Smooth muscle cell (in vitro differentiated cells): ENCODE measurements at regions not wholly inside any gene's neighbourhood (a gene's known extent, or its start where the extent isn't known, plus 50 kb on each side); places are given as distances from the start of the nearest gene placed in this dataset.

ENCODE experiments used
- DNase-seq: peaks from one replicate; lab custom pipeline; 2025; ENCODE audit not compliant: unreplicated experiment; lab: John Stamatoyannopoulos, UW
- H2AFZ ChIP-seq: fragments of 200-600 bp; sonication (generic); 2 replicates; pipeline ENCODE4 v1.6.0; 2016; ENCODE audit warnings: antibody characterized with exemption, low read depth, mild to moderate bottlenecking
- H3F3A ChIP-seq: fragments of 200-600 bp; sonication (generic); 2 replicates; pipeline ENCODE4 v1.6.0; 2017; ENCODE audit warnings: antibody characterized with exemption, low read depth
- H3K27ac ChIP-seq: fragments of 200-600 bp; sonication (generic); 2 replicates; pipeline ENCODE4 v1.5.1; 2016; ENCODE audit warnings: low read depth, mild to moderate bottlenecking
- H3K27me3 ChIP-seq: fragments of 200-600 bp; sonication (generic); 2 replicates; pipeline ENCODE4 v1.6.1; 2016; ENCODE audit warnings: low read depth, mild to moderate bottlenecking
- H3K36me3 ChIP-seq: fragments of 200-600 bp; sonication (generic); 2 replicates; pipeline ENCODE4 v1.5.1; 2016; ENCODE audit warnings: low read depth
- H3K4me1 ChIP-seq: fragments of 200-600 bp; sonication (generic); 2 replicates; pipeline ENCODE4 v1.5.1; 2016; ENCODE audit warnings: low read depth
- H3K4me2 ChIP-seq: fragments of 200-600 bp; sonication (generic); 2 replicates; pipeline ENCODE4 v1.6.0; 2016; ENCODE audit warnings: mild to moderate bottlenecking
- H3K4me3 ChIP-seq: fragments of 200-600 bp; sonication (generic); 2 replicates; pipeline ENCODE4 v1.5.1; 2016; ENCODE audit warnings: mild to moderate bottlenecking
- H3K79me2 ChIP-seq: fragments of 200-600 bp; sonication (generic); 2 replicates; pipeline ENCODE4 v1.6.0; 2016; ENCODE audit warnings: low read depth, mild to moderate bottlenecking
- H3K9ac ChIP-seq: fragments of 200-600 bp; sonication (generic); 2 replicates; pipeline ENCODE4 v1.6.0; 2016; ENCODE audit warnings: low read depth
- H3K9me3 ChIP-seq: fragments of 200-600 bp; sonication (generic); replicated peaks from 2 replicates; pipeline ENCODE4 v1.5.1; 2016; ENCODE audit warnings: low read depth
- H4K20me1 ChIP-seq: fragments of 200-600 bp; sonication (generic); 2 replicates; pipeline ENCODE4 v1.6.0; 2016; ENCODE audit warnings: low read depth
- WGBS: methylation state at CpG from one replicate; pipeline ENCODE4 v1.1.7; 2016; ENCODE audit warnings: low lambda C conversion rate; 5-methylcytosine and 5-hydroxymethylcytosine counted together
- TF ChIP-seq, protein P1 (sequence below): fragments of 200-600 bp; sonication (generic); IDR thresholded peaks from 2 replicates; pipeline ENCODE4 v1.5.1; 2017; ENCODE audit warnings: borderline replicate concordance, mild to moderate bottlenecking, antibody characterized with exemption; ENCODE audit not compliant: insufficient read depth, poor library complexity, severe bottlenecking

DNA sequence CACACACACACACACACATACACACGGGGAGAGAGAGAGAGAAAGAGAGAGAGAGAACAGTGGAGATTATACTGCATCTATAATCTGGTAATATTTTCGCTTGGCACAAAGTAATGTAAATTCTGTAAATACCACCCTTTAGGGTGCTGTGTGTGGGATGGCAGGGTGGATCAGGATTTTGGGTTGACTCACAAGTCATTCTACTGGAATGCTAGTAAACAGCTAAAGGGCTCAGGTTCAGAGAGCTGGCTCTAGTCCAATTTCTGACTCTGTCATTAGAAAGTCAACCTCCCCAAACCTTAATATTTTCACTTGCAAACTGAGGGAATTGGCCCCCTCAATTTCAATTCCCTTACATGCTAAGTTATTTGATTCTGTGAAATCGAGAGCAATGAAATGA is 308.3 kb downstream of the TSN start:
- Histone ChIP-seq H3K27me3 (peaks cover 4% of the 10 kb centered on the region), H3K79me2 (no peaks in the 10 kb centered on the region), H3F3A (no peaks in the 10 kb centered on the region), H3K27ac (no peak overlapping the region), H3K4me3 (no peak overlapping the region), H3K36me3 (no peaks in the 10 kb centered on the region), H4K20me1 (no peaks in the 10 kb centered on the region), H3K4me2 (no peak overlapping the region), H3K9ac (no peak overlapping the region), H3K4me1 (no peaks in the 10 kb centered on the region), H3K9me3 (no peaks in the 10 kb centered on the region), H2AFZ (no peak overlapping the region)
- TF ChIP-seq, protein P1, sequence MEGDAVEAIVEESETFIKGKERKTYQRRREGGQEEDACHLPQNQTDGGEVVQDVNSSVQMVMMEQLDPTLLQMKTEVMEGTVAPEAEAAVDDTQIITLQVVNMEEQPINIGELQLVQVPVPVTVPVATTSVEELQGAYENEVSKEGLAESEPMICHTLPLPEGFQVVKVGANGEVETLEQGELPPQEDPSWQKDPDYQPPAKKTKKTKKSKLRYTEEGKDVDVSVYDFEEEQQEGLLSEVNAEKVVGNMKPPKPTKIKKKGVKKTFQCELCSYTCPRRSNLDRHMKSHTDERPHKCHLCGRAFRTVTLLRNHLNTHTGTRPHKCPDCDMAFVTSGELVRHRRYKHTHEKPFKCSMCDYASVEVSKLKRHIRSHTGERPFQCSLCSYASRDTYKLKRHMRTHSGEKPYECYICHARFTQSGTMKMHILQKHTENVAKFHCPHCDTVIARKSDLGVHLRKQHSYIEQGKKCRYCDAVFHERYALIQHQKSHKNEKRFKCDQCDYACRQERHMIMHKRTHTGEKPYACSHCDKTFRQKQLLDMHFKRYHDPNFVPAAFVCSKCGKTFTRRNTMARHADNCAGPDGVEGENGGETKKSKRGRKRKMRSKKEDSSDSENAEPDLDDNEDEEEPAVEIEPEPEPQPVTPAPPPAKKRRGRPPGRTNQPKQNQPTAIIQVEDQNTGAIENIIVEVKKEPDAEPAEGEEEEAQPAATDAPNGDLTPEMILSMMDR = no peak
- 87% methylated on average over 3 of the region's 3 CpGs for WGBS
- no peak for DNase-seq

DNA sequence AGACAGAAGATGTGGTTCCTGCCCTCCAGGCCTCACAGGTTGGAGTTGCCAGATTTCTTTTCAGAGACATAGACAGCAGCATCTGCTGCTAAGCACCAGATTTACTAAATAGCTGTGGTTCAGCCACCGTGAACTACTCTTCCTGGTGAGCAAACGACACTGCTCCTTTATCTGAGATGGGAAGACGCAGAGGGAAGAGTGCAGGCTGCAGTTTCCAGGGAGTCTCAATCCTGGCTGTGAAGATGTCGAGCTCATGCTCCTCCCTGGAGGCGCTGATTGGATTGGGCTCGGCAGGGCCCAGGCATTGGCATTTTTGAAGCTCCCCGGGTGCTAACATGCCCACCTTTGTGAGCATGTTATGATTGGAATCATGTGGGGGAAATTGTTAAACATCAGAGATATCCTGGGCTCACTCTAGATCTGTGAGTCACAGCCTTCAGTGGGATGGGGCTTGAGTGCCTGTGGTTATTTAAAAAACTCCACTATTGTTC is 314.8 kb downstream of the TSN start:
- no peaks in the 10 kb centered on the region for H3F3A ChIP-seq
- no peaks in the 10 kb centered on the region for H3K36me3 ChIP-seq
- H3K9ac ChIP-seq = no peak overlapping the region
- no peak for DNase-seq
- no peaks in the 10 kb centered on the region for H3K79me2 ChIP-seq
- TF ChIP-seq, protein P1 = no peak
- no peaks in the 10 kb centered on the region for H3K27me3 ChIP-seq
- WGBS = 50% methylated on average over 7 of the region's 7 CpGs
- H4K20me1 ChIP-seq = no peaks in the 10 kb centered on the region
- H3K9me3 ChIP-seq = no peaks in the 10 kb centered on the region
- H3K4me1 ChIP-seq = peaks cover 18% of the 10 kb centered on the region
- no peak overlapping the region for H3K27ac ChIP-seq
- no peak overlapping the region for H2AFZ ChIP-seq
- H3K4me2 ChIP-seq = no peak overlapping the region
- no peak overlapping the region for H3K4me3 ChIP-seq

DNA sequence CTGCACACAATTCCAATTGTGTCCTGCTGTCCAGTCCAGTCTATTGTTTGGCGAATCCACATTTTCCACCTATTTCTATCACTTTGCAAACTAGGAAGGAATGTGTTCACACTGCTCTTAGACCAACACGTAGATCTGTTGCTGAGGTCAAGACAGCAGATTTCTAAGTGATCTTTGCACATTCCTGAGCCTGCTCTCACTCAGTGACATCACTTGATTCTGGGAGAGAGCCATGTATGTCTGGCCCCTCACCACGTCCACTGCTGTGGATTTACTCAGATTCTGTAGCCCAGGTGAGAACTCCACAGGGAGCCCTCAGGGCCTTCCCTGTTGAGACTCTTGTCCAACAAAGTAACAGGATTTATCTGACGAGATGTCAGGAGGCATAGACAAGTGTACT is 317.2 kb downstream of the TSN start:
- no peaks in the 10 kb centered on the region for H3F3A ChIP-seq
- no peaks in the 10 kb centered on the region for H3K9me3 ChIP-seq
- H3K36me3 ChIP-seq = no peaks in the 10 kb centered on the region
- no peak overlapping the region for H3K9ac ChIP-seq
- TF ChIP-seq, protein P1 = no peak
- H3K4me3 ChIP-seq = no peak overlapping the region
- H3K27me3 ChIP-seq = no peaks in the 10 kb centered on the region
- 49% methylated on average over 4 of the region's 4 CpGs for WGBS
- H3K4me2 ChIP-seq = no peak overlapping the region
- H3K27ac ChIP-seq = no peak overlapping the region
- H3K79me2 ChIP-seq = no peaks in the 10 kb centered on the region
- H3K4me1 ChIP-seq = peaks cover 18% of the 10 kb centered on the region
- no peak overlapping the region for H2AFZ ChIP-seq
- H4K20me1 ChIP-seq = no peaks in the 10 kb centered on the region
- no peak for DNase-seq

DNA sequence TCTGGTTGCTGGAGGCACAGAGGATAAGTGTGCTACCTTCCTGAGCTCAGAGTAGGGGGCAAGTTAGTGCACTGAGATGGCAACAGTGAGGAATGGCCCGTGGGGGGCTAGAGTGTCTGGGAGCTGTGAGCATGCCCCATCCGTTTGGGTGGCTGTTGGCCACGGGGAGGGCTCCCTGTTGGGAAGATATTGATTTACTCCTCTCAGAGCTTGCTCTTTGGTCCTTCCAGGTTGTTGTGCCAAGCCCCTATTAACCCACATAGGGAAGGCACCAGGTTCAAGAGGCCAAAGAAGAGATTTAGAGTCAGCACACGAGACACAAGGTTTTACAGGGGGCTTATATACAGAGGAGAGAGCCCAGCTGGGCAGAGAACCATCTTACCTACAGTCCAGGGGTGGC is 318.8 kb downstream of the TSN start:
- no peaks in the 10 kb centered on the region for H3K9me3 ChIP-seq
- TF ChIP-seq, protein P1 = no peak
- DNase-seq = no peak
- peaks cover 18% of the 10 kb centered on the region for H3K4me1 ChIP-seq
- no peaks in the 10 kb centered on the region for H3F3A ChIP-seq
- no peak overlapping the region for H3K27ac ChIP-seq
- H3K9ac ChIP-seq = no peak overlapping the region
- no peaks in the 10 kb centered on the region for H3K27me3 ChIP-seq
- H3K4me2 ChIP-seq = no peak overlapping the region
- no peaks in the 10 kb centered on the region for H3K36me3 ChIP-seq
- H2AFZ ChIP-seq = no peak overlapping the region
- no peaks in the 10 kb centered on the region for H4K20me1 ChIP-seq
- H3K4me3 ChIP-seq = no peak overlapping the region
- no peaks in the 10 kb centered on the region for H3K79me2 ChIP-seq
- 79% methylated on average over 4 of the region's 4 CpGs for WGBS
